ENCODE measurements at regions not wholly inside any gene's neighbourhood (a gene's known extent, or its start where the extent isn't known, plus 50 kb on each side); places are given as distances from the start of the nearest gene placed in this dataset.

- no peak for DNase-seq (ENCODE audit: low read depth in 2 of 3, low spot score in 1 of 3)
Observed at GRCh38 chr10:128633864-128634540, 507.8 kb upstream of the MKI67 start.

- DNase-seq (ENCODE audit: low read depth in 2 of 3, low spot score in 1 of 3): no peak
Observed at GRCh38 chr10:128642023-128642422, 515.8 kb upstream of the MKI67 start.

DNA sequence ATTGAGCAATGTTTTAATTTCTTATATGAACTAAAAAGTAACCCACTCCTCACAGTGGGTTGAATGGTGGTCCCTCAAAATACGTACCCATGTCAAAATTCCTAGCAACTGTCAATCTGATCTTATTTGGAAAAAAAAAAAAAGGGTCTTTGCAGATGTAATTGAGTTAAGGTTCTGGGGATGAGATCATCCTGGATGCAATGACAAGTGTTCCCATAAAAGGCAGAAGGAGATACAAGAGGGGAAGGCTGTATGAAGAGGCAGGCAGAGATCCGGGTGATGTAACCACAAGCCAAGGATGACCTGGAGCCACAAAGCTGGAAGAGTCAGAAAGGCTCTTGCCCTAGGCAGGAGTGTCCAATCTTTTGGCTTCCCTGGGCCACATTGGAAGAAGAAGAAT lies 516.3 kb upstream of the MKI67 start:
- DNase-seq (ENCODE audit: low read depth in 2 of 3, low spot score in 1 of 3): no peak

DNA sequence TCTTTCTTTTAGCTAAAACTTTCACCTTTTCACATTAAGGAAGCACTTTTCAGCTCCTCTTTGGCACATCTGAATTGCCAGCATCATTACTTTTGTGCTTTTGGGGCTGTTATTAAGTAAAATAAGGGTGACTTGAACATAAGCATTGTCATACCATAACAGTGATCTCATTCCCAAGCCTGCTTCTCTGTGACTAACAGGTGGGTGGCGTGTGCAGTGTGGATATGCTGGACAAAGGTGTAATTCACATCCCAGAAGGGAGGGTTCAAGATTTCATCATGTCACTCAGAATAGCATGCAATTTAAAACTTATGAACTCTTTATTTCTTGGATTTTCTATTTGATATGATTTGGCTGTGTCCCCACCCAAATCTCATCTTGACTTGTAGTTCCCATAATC lies 517.4 kb upstream of the MKI67 start:
- no peak for DNase-seq (ENCODE audit: low read depth in 2 of 3, low spot score in 1 of 3)

- DNase-seq (ENCODE audit: low read depth in 2 of 3, low spot score in 1 of 3): no peak
Observed at GRCh38 chr10:128645486-128645885, 519.3 kb upstream of the MKI67 start.

DNA sequence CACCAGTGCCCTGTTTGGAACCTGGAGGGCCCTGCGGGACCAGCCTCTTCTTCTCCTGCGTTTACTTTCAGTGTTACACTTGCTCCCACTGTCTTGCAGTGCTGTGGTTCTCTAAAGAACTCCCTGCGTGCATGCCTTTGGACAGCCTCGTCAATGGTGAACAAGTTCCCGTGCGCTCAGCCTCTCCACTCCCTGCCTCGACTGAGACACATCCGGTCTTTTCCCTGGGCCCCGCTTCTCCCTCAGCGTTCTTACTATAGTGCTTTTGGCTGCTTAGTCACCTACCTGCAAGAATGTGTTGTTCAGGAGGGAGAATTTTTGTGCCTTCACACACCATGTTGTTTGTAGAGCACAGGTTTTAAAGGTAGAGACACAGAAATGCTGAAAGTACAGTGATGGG lies 520.7 kb upstream of the MKI67 start:
- DNase-seq (ENCODE audit: low read depth in 2 of 3, low spot score in 1 of 3): no peak

DNA sequence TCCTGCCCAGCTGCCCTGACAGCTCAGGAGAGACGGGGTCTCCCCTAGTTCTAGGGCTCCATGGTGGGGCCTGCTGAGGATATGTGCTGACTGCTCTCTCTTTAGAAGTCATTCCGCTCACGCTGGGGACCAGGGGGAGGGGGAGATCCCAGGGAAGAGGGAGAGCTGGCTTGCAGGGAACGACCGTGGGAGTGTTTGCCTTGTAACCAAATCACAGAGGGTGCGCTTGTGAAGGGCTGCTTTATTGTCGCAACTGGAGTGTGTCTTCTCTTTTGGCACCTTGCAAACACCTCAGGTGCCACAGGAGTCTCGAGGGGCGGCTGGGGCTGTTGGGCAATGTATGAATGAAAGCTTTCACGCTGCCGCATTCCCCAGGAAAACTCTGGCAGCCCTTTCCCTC lies 531.3 kb upstream of the MKI67 start:
- DNase-seq (ENCODE audit: low read depth in 2 of 3, low spot score in 1 of 3): no peak

DNA sequence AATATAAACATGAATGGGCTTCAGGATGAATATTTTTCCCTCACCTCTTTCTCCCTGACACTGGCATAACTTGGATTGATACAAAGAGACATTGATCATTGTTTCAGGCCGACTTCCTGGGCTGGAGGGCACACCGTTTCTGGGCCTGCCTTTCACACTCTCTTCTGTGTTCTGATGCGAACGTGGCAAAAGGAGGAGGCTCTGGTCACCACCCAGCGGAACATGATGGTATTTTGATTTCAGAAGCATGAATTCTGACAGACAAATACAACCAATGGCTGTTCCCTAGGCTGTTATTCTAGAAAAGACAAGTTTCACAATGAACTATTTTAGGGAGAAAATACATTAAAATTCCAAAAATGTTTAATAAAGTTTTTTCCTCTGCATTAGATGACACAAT lies 534.5 kb upstream of the MKI67 start:
- no peak for DNase-seq (ENCODE audit: low read depth in 2 of 3, low spot score in 1 of 3)

GRCh38 chr10:128661404-128662197 lies 535.4 kb upstream of the MKI67 start:
- DNase-seq (ENCODE audit: low read depth in 2 of 3, low spot score in 1 of 3): no peak

DNA sequence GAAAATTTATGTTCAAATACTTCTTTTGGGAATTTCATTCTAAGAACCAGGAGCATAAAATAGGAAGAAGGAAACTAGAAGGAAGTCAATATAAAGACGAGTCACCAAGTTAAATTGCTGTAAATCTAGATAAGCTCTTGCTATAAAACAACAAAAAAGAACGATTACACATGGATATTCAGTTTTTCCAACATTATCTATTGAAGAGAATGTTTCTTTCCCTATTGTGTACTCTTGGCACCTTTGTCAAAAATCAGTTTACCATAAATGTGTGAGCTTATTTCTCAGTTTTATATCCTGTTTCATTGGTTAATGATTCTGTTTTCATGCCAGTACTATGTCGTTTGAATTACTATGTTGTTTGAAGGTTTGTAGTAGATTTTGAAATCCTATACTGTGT lies 536.3 kb upstream of the MKI67 start:
- DNase-seq (ENCODE audit: low read depth in 2 of 3, low spot score in 1 of 3): no peak

DNA sequence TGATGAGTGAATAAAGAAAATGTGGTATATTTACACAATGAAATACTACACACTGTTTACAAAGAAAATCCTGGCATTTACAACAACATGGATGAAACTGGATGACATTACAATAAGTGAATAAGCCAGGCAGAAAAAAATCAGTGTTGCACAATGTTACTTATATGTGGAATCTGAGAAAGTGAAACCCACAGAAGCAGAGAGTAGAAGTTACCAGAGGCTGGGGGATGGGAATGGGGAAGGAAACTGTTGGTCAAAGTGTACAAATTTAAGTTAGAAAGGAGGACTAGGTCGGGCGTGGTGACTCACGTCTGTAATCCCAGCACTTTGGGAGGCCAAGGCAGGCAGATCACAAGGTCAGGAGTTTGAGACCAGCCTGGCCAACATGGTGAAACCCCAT lies 538.5 kb upstream of the MKI67 start:
- DNase-seq (ENCODE audit: low read depth in 2 of 3, low spot score in 1 of 3): no peak

- no peak for DNase-seq (ENCODE audit: low read depth in 2 of 3, low spot score in 1 of 3)
Observed at GRCh38 chr10:128675405-128675804, 549.2 kb upstream of the MKI67 start.

- no peak for DNase-seq (ENCODE audit: low read depth in 2 of 3, low spot score in 1 of 3)
Observed at GRCh38 chr10:128680116-128680515, 553.9 kb upstream of the MKI67 start.

- DNase-seq (ENCODE audit: low read depth in 2 of 3, low spot score in 1 of 3): no peak
Observed at GRCh38 chr10:128684215-128684614, 558.0 kb upstream of the MKI67 start.

- no peak for DNase-seq (ENCODE audit: low read depth in 2 of 3, low spot score in 1 of 3)
Observed at GRCh38 chr10:128686630-128687278, 560.5 kb upstream of the MKI67 start.

GRCh38 chr10:128687408-128687807 lies 561.2 kb upstream of the MKI67 start:
- DNase-seq (ENCODE audit: low read depth in 2 of 3, low spot score in 1 of 3): no peak

GRCh38 chr10:128687927-128688549 lies 561.8 kb upstream of the MKI67 start:
- no peak for DNase-seq (ENCODE audit: low read depth in 2 of 3, low spot score in 1 of 3)

DNA sequence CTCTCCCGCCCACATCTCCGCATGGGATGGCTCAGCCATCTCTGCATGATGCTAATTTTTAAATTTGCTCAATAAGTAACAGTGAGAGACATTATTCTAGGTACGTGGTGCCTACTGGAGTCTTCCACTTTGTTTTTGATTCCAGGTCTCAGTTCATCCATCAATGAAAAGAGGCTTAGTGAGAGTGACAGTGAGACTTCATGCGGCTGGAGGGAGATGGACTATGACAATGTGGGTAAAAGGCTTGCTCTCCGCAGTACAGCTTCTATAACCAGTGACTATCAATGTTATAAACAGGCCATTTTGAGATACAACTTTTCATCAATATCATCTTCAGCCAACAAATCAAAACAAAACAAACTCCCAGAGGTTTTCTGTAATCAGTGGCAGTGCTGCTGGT lies 563.4 kb upstream of the MKI67 start:
- no peak for DNase-seq (ENCODE audit: low read depth in 2 of 3, low spot score in 1 of 3)

GRCh38 chr10:128693493-128694131 lies 567.4 kb upstream of the MKI67 start:
- no peak for DNase-seq (ENCODE audit: low read depth in 2 of 3, low spot score in 1 of 3)

GRCh38 chr10:128694168-128694850 lies 568.1 kb upstream of the MKI67 start:
- no peak for DNase-seq (ENCODE audit: low read depth in 2 of 3, low spot score in 1 of 3)
